IPS DF 4.7 (cell line): ENCODE measurements at regions not wholly inside any gene's neighbourhood (a gene's known extent, or its start where the extent isn't known, plus 50 kb on each side); places are given as distances from the start of the nearest gene placed in this dataset.
A peak's percentile ranks its signal among the peaks of the same experiment; 100 is the strongest.

Source experiments
- DNase-seq: peaks from one replicate; pipeline ENCODE4 v3.0.0-alpha.2; 2013; ENCODE audit warnings: low spot score; ENCODE audit errors: extremely low read depth

- DNase-seq: no peak
These were observed 271.3 kb downstream of the BMP7 start for GRCh38 chr20:56995149-56995548.

- no peak for DNase-seq
These were observed 270.8 kb downstream of the BMP7 start for GRCh38 chr20:56995635-56996075.

- DNase-seq: no peak
These were observed 269.9 kb downstream of the BMP7 start for GRCh38 chr20:56996533-56996932.

- no peak for DNase-seq
These were observed 268.0 kb downstream of the BMP7 start for GRCh38 chr20:56998438-56998837.

GRCh38 chr20:57000441-57000968, 265.9 kb downstream of the BMP7 start:
- DNase-seq: no peak

GRCh38 chr20:57001126-57001767, 265.2 kb downstream of the BMP7 start:
- DNase-seq: no peak

GRCh38 chr20:57002066-57002570, 264.3 kb downstream of the BMP7 start:
- no peak for DNase-seq

GRCh38 chr20:57003012-57003411, 263.4 kb downstream of the BMP7 start:
- DNase-seq: no peak

- DNase-seq: no peak
These were observed 262.0 kb downstream of the BMP7 start for GRCh38 chr20:57004416-57004815.

GRCh38 chr20:57004951-57005933, 261.2 kb downstream of the BMP7 start:
- no peak for DNase-seq

GRCh38 chr20:57006411-57007170, 259.9 kb downstream of the BMP7 start:
- DNase-seq: no peak

GRCh38 chr20:57007171-57007540, 259.3 kb downstream of the BMP7 start:
- no peak for DNase-seq

- DNase-seq: no peak
These were observed 258.2 kb downstream of the BMP7 start for GRCh38 chr20:57008217-57008616.

- no peak for DNase-seq
These were observed 257.1 kb downstream of the BMP7 start for GRCh38 chr20:57009355-57009754.

- no peak for DNase-seq
These were observed 256.7 kb downstream of the BMP7 start for GRCh38 chr20:57009775-57010174.

GRCh38 chr20:57012691-57013090, 253.8 kb downstream of the BMP7 start:
- DNase-seq: no peak

GRCh38 chr20:57013217-57013616, 253.2 kb downstream of the BMP7 start:
- DNase-seq: no peak

GRCh38 chr20:57013741-57014140, 252.7 kb downstream of the BMP7 start:
- no peak for DNase-seq

- no peak for DNase-seq
These were observed 246.1 kb downstream of the BMP7 start for GRCh38 chr20:57020364-57020763.

- peak; percentile 64 for DNase-seq
These were observed 244.1 kb downstream of the BMP7 start for GRCh38 chr20:57022306-57022705.

- DNase-seq: no peak
These were observed 243.4 kb downstream of the BMP7 start for GRCh38 chr20:57023007-57023406.
